Panc1 (cell line): ENCODE measurements at regions not wholly inside any gene's neighbourhood (a gene's known extent, or its start where the extent isn't known, plus 50 kb on each side); places are given as distances from the start of the nearest gene placed in this dataset.

Source experiments
- ATAC-seq: fragments of 200-7000 bp; cut with Tn5 transposase; 2 replicates; pipeline ENCODE4 v1.9.1; 2020; ENCODE audit warnings: mild to moderate bottlenecking, moderate library complexity
- BruUV-seq: library from RNA; stranded (reverse); fragments of 400-500 nt; replicated peaks from 2 replicates; lab custom pipeline; 2021; lab: Mats Ljungman, UMichigan
- CTCF ChIA-PET: fragments of 300-600 bp; sonication (Branson Sonifier 250); formaldehyde crosslinking; loops from one replicate; lab custom pipeline; 2022; ENCODE audit warnings: antibody characterized with exemption; lab: Charles Lee
- POLR2A ChIA-PET: fragments of 300-600 bp; sonication (Branson Sonifier 250); formaldehyde crosslinking; loops from one replicate; lab custom pipeline; 2022; ENCODE audit warnings: antibody characterized with exemption; lab: Charles Lee
- DNase-seq: peaks from one replicate; pipeline ENCODE4 v3.0.0-alpha.2; 2010; ENCODE audit warnings: low read depth, low spot score
- H3K27ac ChIP-seq: 2 replicates; pipeline ENCODE4 v1.5.1; 2011; ENCODE audit warnings: mild to moderate bottlenecking, low read length, inconsistent platforms
- H3K27me3 ChIP-seq: fragments of 200-500 bp; sonication (Bioruptor generic); 2 replicates; pipeline ENCODE4 v1.6.0; 2014; ENCODE audit warnings: low read length, inconsistent platforms; ENCODE audit not compliant: control insufficient read depth, insufficient read depth
- H3K36me3 ChIP-seq: fragments of 200-500 bp; sonication (Bioruptor generic); 2 replicates; pipeline ENCODE4 v1.5.1; 2014; ENCODE audit warnings: inconsistent platforms, mild to moderate bottlenecking, low read length, moderate library complexity; ENCODE audit not compliant: control insufficient read depth, insufficient read depth
- H3K4me1 ChIP-seq: 2 replicates; pipeline ENCODE4 v1.5.1; 2011; ENCODE audit warnings: inconsistent platforms, mild to moderate bottlenecking, low read length, moderate library complexity; ENCODE audit not compliant: control insufficient read depth, insufficient read depth
- H3K4me3 ChIP-seq, 2 experiments: 2 replicates each; pipeline ENCODE4 v1.5.1; 2011 to 2012; ENCODE audit warnings: low read depth in 2 of 2, low read length in 2 of 2, mild to moderate bottlenecking in 2 of 2, inconsistent platforms in 1 of 2, moderate library complexity in 1 of 2
- H3K9me3 ChIP-seq: fragments of 200-500 bp; sonication (Bioruptor generic); 2 replicates; pipeline ENCODE4 v1.5.1; 2014; ENCODE audit warnings: low read depth, mild to moderate bottlenecking, inconsistent platforms, low read length, moderate library complexity; ENCODE audit not compliant: control insufficient read depth, insufficient read depth
- CTCF ChIP-seq: fragments of 450-650 bp; IDR thresholded peaks from 2 replicates; pipeline ENCODE4 v1.5.1; 2017; ENCODE audit warnings: mild to moderate bottlenecking
- POLR2AphosphoS5 ChIP-seq: IDR thresholded peaks from 2 replicates; pipeline ENCODE4 v1.6.1; 2012; ENCODE audit warnings: mild to moderate bottlenecking, low read depth, low read length, moderate library complexity
- REST ChIP-seq, 2 experiments: IDR thresholded peaks; 2 replicates each; pipeline ENCODE4 v1.6.1; 2011 to 2012; ENCODE audit warnings: low read depth in 2 of 2, control low read depth in 1 of 2, low read length in 1 of 2, mild to moderate bottlenecking in 1 of 2, moderate library complexity in 1 of 2; ENCODE audit not compliant: insufficient read depth in 1 of 2
- SIN3A ChIP-seq: IDR thresholded peaks from 2 replicates; pipeline ENCODE4 v1.6.1; 2012; ENCODE audit warnings: low read depth, mild to moderate bottlenecking, low read length, moderate library complexity, borderline replicate concordance; ENCODE audit not compliant: insufficient read depth
- TCF7L2 ChIP-seq: IDR thresholded peaks from 2 replicates; pipeline ENCODE4 v1.6.1; 2011; ENCODE audit warnings: mild to moderate bottlenecking, low read depth, low read length, inconsistent platforms
- in situ Hi-C: cut with HindIII; loops from 2 replicates; pipeline ENCODE4 v1.10.0; 2016; ENCODE audit warnings: low sequenced_read_pairs, low pct_unique_long_range_greater_than_20kb
- intact Hi-C: fragments of 100-400 bp; cut with micrococcal nuclease; formaldehyde crosslinking; loops from one replicate; pipeline ENCODE4 v1.10.0; 2022; ENCODE audit not compliant: unreplicated experiment

- no peak overlapping the region for H3K4me3 ChIP-seq
- H3K27ac ChIP-seq, result no peak overlapping the region
- in situ Hi-C loops, result no loop called here
- TF ChIP-seq REST (IDR thresholded peaks at IDR 0.05; ENCODE audit: insufficient read depth in 1 of 2, low read depth in 2 of 2, low read length in 1 of 2) (no peak), POLR2AphosphoS5 (no peak)
- intact Hi-C loops, result no loop called here
- no peaks in the 10 kb centered on the region for H3K36me3 ChIP-seq
- no peaks in the 10 kb centered on the region for H3K4me1 ChIP-seq
- no peaks in the 10 kb centered on the region for H3K9me3 ChIP-seq
- no peaks in the 10 kb centered on the region for H3K27me3 ChIP-seq
- ChIA-PET POLR2A (no interaction called here), CTCF (no interaction called here)
- ATAC-seq (no peak), DNase-seq (no peak)
- no TSS peak for BruUV-seq
These were observed 68.1 kb upstream of the RFXAP start for GRCh38 chr13:36750946-36751345.

GRCh38 chr13:36752673-36753072 lies 66.3 kb upstream of the RFXAP start:
- no peak for ATAC-seq
- no peak for TF ChIP-seq SIN3A
- TF ChIP-seq POLR2AphosphoS5, result no peak
- no peak for TF ChIP-seq TCF7L2
- no peak for TF ChIP-seq CTCF
- TF ChIP-seq REST (IDR thresholded peaks at IDR 0.05; ENCODE audit: insufficient read depth in 1 of 2, low read depth in 2 of 2, low read length in 1 of 2), result no peak
- Histone ChIP-seq H3K27me3 (no peaks in the 10 kb centered on the region), H3K4me3 (no peak overlapping the region), H3K36me3 (no peaks in the 10 kb centered on the region), H3K27ac (no peak overlapping the region), H3K9me3 (no peaks in the 10 kb centered on the region), H3K4me1 (no peaks in the 10 kb centered on the region)
- ChIA-PET CTCF (no interaction called here), POLR2A (no interaction called here)
- BruUV-seq, result no TSS peak
- in situ Hi-C loops, result no loop called here
- intact Hi-C loops, result no loop called here
- DNase-seq, result no peak
